Nephron (organoid): ENCODE measurements at regions not wholly inside any gene's neighbourhood (a gene's known extent, or its start where the extent isn't known, plus 50 kb on each side); places are given as distances from the start of the nearest gene placed in this dataset.

Experiments
- H3K27ac Mint-ChIP-seq, 3 experiments: 2 replicates each; pipeline ENCODE4 v1.8.0; 2020; ENCODE audit warnings: mixed read lengths in 3 of 3, mild to moderate bottlenecking in 2 of 3, moderate library complexity in 1 of 3
- H3K27me3 Mint-ChIP-seq: 2 replicates; pipeline ENCODE4 v1.8.0; 2021; ENCODE audit warnings: low read depth, mild to moderate bottlenecking, moderate library complexity, mixed read lengths
- H3K36me3 Mint-ChIP-seq: 2 replicates; pipeline ENCODE4 v1.8.0; 2020; ENCODE audit warnings: low read depth, mixed read lengths
- H3K4me1 Mint-ChIP-seq: 2 replicates; pipeline ENCODE4 v1.8.0; 2020; ENCODE audit warnings: mixed read lengths
- H3K4me3 Mint-ChIP-seq, 3 experiments: 2 replicates each; pipeline ENCODE4 v1.8.0; 2020; ENCODE audit warnings: mild to moderate bottlenecking in 3 of 3, mixed read lengths in 3 of 3, moderate library complexity in 2 of 3
- H3K9me3 Mint-ChIP-seq: 2 replicates; pipeline ENCODE4 v1.8.0; 2020; ENCODE audit warnings: mixed read lengths
- CTCF ChIP-seq, 3 experiments: fragments of 200-600 bp; sonication (generic); IDR thresholded peaks; one replicate each; pipeline ENCODE4 v1.5.0; 2021; ENCODE audit warnings: antibody characterized with exemption in 3 of 3; ENCODE audit not compliant: unreplicated experiment in 3 of 3

- Mint-ChIP-seq H3K4me3 (no peak overlapping the region), H3K27me3 (peaks cover 8% of the 10 kb centered on the region), H3K4me1 (no peaks in the 10 kb centered on the region), H3K27ac (no peak overlapping the region), H3K9me3 (peaks cover 6% of the 10 kb centered on the region), H3K36me3 (peaks cover 5% of the 10 kb centered on the region)
- TF ChIP-seq CTCF (IDR thresholded peaks at IDR 0.05; ENCODE audit: unreplicated experiment in 3 of 3), result no peak
Observed at GRCh38 chr7:131124867-131125266, 202.8 kb upstream of the MKLN1 start.

- H3K27me3 Mint-ChIP-seq, result peaks cover under 1% of the 10 kb centered on the region
- no peak overlapping the region for H3K4me3 Mint-ChIP-seq
- H3K9me3 Mint-ChIP-seq, result no peaks in the 10 kb centered on the region
- H3K27ac Mint-ChIP-seq, result no peak overlapping the region
- H3K36me3 Mint-ChIP-seq, result no peaks in the 10 kb centered on the region
- TF ChIP-seq CTCF (IDR thresholded peaks at IDR 0.05; ENCODE audit: unreplicated experiment in 3 of 3), result no peak
- H3K4me1 Mint-ChIP-seq, result no peaks in the 10 kb centered on the region
Observed at GRCh38 chr7:131130324-131130723, 197.4 kb upstream of the MKLN1 start.

GRCh38 chr7:131131012-131131745 lies 196.5 kb upstream of the MKLN1 start:
- Mint-ChIP-seq H3K27ac (no peak overlapping the region), H3K9me3 (no peaks in the 10 kb centered on the region), H3K27me3 (no peaks in the 10 kb centered on the region), H3K36me3 (no peaks in the 10 kb centered on the region), H3K4me3 (no peak overlapping the region), H3K4me1 (no peaks in the 10 kb centered on the region)
- no peak for TF ChIP-seq CTCF (IDR thresholded peaks at IDR 0.05; ENCODE audit: unreplicated experiment in 3 of 3)

- no peak overlapping the region for H3K27ac Mint-ChIP-seq
- no peaks in the 10 kb centered on the region for H3K36me3 Mint-ChIP-seq
- H3K27me3 Mint-ChIP-seq, result no peaks in the 10 kb centered on the region
- TF ChIP-seq CTCF (IDR thresholded peaks at IDR 0.05; ENCODE audit: unreplicated experiment in 3 of 3), result no peak
- no peaks in the 10 kb centered on the region for H3K9me3 Mint-ChIP-seq
- no peak overlapping the region for H3K4me3 Mint-ChIP-seq
- H3K4me1 Mint-ChIP-seq, result no peaks in the 10 kb centered on the region
Observed at GRCh38 chr7:131131746-131132431, 195.8 kb upstream of the MKLN1 start.

- Mint-ChIP-seq H3K4me1 (no peaks in the 10 kb centered on the region), H3K4me3 (no peak overlapping the region), H3K27me3 (no peaks in the 10 kb centered on the region), H3K36me3 (no peaks in the 10 kb centered on the region), H3K27ac (no peak overlapping the region), H3K9me3 (peaks cover 11% of the 10 kb centered on the region)
- TF ChIP-seq CTCF (IDR thresholded peaks at IDR 0.05; ENCODE audit: unreplicated experiment in 3 of 3), result no peak
Observed at GRCh38 chr7:131139462-131139861, 188.2 kb upstream of the MKLN1 start.
